ENCODE measurements at regions not wholly inside any gene's neighbourhood (a gene's known extent, or its start where the extent isn't known, plus 50 kb on each side); places are given as distances from the start of the nearest gene placed in this dataset.

DNA sequence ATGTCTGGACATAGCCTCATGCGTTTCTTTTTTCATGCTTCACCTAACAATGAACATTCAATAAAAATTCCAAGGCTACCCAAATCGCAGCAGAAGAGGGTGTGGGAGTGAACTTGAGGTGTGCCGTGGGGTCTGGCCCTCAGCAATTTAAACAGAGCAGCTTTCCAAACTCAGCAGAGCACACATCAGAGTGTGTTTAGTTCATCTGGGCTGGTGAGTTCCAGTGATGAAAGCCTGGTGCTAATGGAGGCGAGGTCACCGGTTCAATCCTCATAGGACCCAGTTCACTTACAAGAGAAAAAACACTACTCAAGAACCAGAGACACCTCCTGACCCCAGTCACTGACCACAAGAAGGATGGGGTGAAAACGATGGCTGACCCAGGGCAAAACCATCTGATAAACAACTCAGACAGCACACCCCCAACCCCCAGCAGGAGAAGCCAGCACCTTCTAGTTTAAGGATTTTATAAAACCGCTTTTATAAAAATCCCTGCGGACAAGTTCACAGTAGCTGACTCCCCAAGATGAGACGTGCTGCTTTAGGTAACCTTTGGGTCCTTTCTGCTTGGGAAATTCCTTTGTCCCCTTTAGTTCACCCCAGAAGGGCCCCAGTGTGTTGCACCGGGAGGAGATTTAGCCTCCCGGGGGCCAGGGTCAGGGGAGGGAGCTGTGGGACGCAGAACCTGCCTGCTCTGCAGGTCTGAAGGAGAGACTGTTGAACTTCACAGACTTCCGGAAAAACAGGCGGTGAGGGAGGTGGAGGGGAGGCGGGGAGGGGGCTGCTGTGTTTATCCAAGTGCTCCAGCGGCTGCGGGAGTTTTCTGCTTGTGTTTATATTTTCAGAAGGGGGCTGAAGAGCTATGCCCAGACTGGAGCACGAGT lies 152.7 kb upstream of the SOX11 start:
- ATAC-seq = peak; percentile 63; the same call in 1 of the 3 replicates
- Histone ChIP-seq H3K9me3 (ENCODE audit: low read length) (peaks cover 25% of the 10 kb centered on the region), H2AFZ (ENCODE audit: low read length) (no peak overlapping the region), H3K4me2 (ENCODE audit: low read depth, low read length) (no peak overlapping the region), H3K36me3 (replicated peaks in 1 of 2; ENCODE audit: control insufficient read depth in 1 of 2, insufficient read depth in 2 of 2, low read length in 2 of 2) (no peaks in the 10 kb centered on the region), H3K4me3 (replicated peaks in 1 of 3; ENCODE audit: insufficient read depth in 1 of 3, low read depth in 2 of 3, low read length in 3 of 3) (no peak overlapping the region; a peak in 1 of 6 replicates), H3K4me1 (ENCODE audit: insufficient read depth, low read length) (no peaks in the 10 kb centered on the region), H3K27me3 (ENCODE audit: control insufficient read depth in 1 of 2, insufficient read depth in 2 of 2, low read length in 2 of 2) (no peaks in the 10 kb centered on the region), H4K20me1 (ENCODE audit: insufficient read depth, low read length) (no peaks in the 10 kb centered on the region), H3K9ac (ENCODE audit: insufficient read depth, low read depth, low read length) (no peak overlapping the region), H3K79me2 (ENCODE audit: insufficient read depth, low read length) (no peaks in the 10 kb centered on the region), H3K27ac (ENCODE audit: extremely low read length, insufficient read depth, low read length) (no peak overlapping the region)
- intact Hi-C loops (cut with micrococcal nuclease; ENCODE audit: unreplicated experiment) = no loop called here
- no peak for DNase-seq (ENCODE audit: low spot score)
- in situ Hi-C loops (cut with HindIII; ENCODE audit: extremely low pct_ligation_motif_present, low pct_unique_long_range_greater_than_20kb) = no loop called here
- 18% methylated on average over 18 of the region's 18 CpGs for WGBS (ENCODE audit: low lambda C conversion rate)
- ChIA-PET CTCF (ENCODE audit: low intra/inter-chr PET ratio, low total read pairs) (no interaction called here), POLR2A (no interaction called here)
- TF ChIP-seq ZNF160 (CRISPR knock-in tag; IDR thresholded peaks at IDR 0.05) (no peak), ZNF878 (CRISPR knock-in tag; IDR thresholded peaks at IDR 0.05) (no peak), PAX8 (CRISPR knock-in tag; IDR thresholded peaks at IDR 0.05; ENCODE audit: borderline replicate concordance) (no peak), GABPA (IDR thresholded peaks at IDR 0.05; ENCODE audit: low read depth, low read length) (no peak), GABPA (CRISPR knock-in tag; IDR thresholded peaks at IDR 0.05; ENCODE audit: low read depth) (peak; percentile 56; the same call in 1 of the 2 replicates), AKAP8 (CRISPR knock-in tag; IDR thresholded peaks at IDR 0.05) (no peak)
- no peak for FAIRE-seq
- no TSS peak for BruUV-seq (replicated peaks)

DNA sequence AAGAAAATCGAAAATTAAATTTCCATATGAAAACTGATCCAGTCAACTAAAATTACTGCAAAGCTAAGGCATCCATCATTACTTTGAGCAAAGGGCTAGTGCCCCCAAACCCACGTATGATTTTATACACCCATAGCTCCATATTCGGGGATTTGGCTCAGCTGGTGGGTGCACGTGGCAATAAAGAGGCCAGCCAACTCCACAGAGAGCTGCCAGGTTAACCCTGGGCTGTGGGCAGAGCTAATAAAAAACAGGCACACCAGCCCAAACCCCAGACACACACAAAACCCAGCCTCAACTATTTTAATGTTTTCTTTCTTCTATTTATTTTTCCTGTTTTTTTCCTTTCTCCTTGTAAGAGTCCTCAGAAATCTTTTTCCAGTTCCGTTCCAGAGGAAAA lies 151.3 kb upstream of the SOX11 start:
- ChIA-PET POLR2A (no interaction called here), CTCF (ENCODE audit: low intra/inter-chr PET ratio, low total read pairs) (no interaction called here)
- no peaks in the 10 kb centered on the region for H3K79me2 ChIP-seq (ENCODE audit: insufficient read depth, low read length)
- in situ Hi-C loops (cut with HindIII; ENCODE audit: extremely low pct_ligation_motif_present, low pct_unique_long_range_greater_than_20kb) = no loop called here
- no TSS peak for BruUV-seq (replicated peaks)
- DNase-seq (ENCODE audit: low spot score) (no peak), FAIRE-seq (no peak), ATAC-seq (no peak)
- H2AFZ ChIP-seq (ENCODE audit: low read length) = no peak overlapping the region
- H3K4me1 ChIP-seq (ENCODE audit: insufficient read depth, low read length) = no peaks in the 10 kb centered on the region
- TF ChIP-seq ZNF773 (CRISPR knock-in tag; IDR thresholded peaks at IDR 0.05; ENCODE audit: borderline replicate concordance) = no peak
- peaks cover 39% of the 10 kb centered on the region for H3K9me3 ChIP-seq (ENCODE audit: low read length)
- no peaks in the 10 kb centered on the region for H3K27me3 ChIP-seq (ENCODE audit: control insufficient read depth in 1 of 2, insufficient read depth in 2 of 2, low read length in 2 of 2)
- 3% methylated on average over 5 of the region's 5 CpGs for WGBS (ENCODE audit: low lambda C conversion rate)
- no peaks in the 10 kb centered on the region for H4K20me1 ChIP-seq (ENCODE audit: insufficient read depth, low read length)
- no peaks in the 10 kb centered on the region for H3K36me3 ChIP-seq (replicated peaks in 1 of 2; ENCODE audit: control insufficient read depth in 1 of 2, insufficient read depth in 2 of 2, low read length in 2 of 2)
- H3K4me2 ChIP-seq (ENCODE audit: low read depth, low read length) = no peak overlapping the region
- H3K27ac ChIP-seq (ENCODE audit: extremely low read length, insufficient read depth, low read length) = no peak overlapping the region
- intact Hi-C loops (cut with micrococcal nuclease; ENCODE audit: unreplicated experiment) = no loop called here
- H3K4me3 ChIP-seq (replicated peaks in 1 of 3; ENCODE audit: insufficient read depth in 1 of 3, low read depth in 2 of 3, low read length in 3 of 3) = no peak overlapping the region
- H3K9ac ChIP-seq (ENCODE audit: insufficient read depth, low read depth, low read length) = no peak overlapping the region
